ENCODE measurements at regions not wholly inside any gene's neighbourhood (a gene's known extent, or its start where the extent isn't known, plus 50 kb on each side); places are given as distances from the start of the nearest gene placed in this dataset.

DNA sequence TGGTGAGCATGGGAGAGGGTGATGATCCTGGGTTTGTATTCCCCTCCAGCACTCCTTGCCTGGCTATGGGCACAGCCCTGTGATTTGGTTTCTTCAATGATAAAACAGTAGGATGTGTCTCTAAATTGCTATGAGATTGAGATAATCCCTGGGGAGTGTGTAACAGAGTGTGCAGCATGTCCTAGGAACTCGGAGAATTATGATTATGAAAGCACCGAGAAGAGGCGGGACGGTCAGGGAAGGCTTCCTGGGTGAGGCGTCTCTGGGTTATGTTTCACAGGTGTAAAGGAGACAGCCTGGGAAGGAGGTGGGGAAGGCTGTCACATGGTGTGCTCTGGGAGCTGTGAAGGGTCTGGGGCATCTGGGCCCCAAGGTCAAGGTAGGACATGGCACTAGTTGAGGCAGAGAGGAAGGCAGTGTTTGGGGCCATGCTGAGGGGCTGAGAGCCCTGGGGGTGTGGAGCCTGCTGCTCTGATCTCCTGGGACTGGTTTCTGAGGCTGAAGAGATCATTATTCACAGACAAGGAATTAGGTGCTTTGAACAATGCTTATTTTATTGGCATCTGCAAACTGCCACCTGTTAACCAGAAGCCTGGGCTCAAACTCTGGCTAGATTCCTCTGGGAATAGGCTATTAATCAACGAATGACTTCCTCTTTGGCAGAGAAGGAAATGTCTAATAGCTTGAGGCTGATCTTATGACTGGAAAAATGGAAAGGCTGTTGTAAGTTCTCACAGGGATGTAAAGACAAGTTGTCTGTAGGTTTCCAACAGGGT lies 73.8 kb upstream of the IL12B start:
- TF ChIP-seq, protein P1, sequence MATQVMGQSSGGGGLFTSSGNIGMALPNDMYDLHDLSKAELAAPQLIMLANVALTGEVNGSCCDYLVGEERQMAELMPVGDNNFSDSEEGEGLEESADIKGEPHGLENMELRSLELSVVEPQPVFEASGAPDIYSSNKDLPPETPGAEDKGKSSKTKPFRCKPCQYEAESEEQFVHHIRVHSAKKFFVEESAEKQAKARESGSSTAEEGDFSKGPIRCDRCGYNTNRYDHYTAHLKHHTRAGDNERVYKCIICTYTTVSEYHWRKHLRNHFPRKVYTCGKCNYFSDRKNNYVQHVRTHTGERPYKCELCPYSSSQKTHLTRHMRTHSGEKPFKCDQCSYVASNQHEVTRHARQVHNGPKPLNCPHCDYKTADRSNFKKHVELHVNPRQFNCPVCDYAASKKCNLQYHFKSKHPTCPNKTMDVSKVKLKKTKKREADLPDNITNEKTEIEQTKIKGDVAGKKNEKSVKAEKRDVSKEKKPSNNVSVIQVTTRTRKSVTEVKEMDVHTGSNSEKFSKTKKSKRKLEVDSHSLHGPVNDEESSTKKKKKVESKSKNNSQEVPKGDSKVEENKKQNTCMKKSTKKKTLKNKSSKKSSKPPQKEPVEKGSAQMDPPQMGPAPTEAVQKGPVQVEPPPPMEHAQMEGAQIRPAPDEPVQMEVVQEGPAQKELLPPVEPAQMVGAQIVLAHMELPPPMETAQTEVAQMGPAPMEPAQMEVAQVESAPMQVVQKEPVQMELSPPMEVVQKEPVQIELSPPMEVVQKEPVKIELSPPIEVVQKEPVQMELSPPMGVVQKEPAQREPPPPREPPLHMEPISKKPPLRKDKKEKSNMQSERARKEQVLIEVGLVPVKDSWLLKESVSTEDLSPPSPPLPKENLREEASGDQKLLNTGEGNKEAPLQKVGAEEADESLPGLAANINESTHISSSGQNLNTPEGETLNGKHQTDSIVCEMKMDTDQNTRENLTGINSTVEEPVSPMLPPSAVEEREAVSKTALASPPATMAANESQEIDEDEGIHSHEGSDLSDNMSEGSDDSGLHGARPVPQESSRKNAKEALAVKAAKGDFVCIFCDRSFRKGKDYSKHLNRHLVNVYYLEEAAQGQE (IDR thresholded peaks at IDR 0.05; ENCODE audit: insufficient read depth in 1 of 2, low read depth in 2 of 2, low read length in 2 of 2): no peak
- TF ChIP-seq SIN3A (IDR thresholded peaks at IDR 0.05; ENCODE audit: borderline replicate concordance, insufficient read depth, low read length) (no peak), TAF1 (IDR thresholded peaks at IDR 0.05; ENCODE audit: borderline replicate concordance, insufficient read depth, low read length) (no peak), POLR2AphosphoS5 (IDR thresholded peaks at IDR 0.05; ENCODE audit: low read depth, low read length) (no peak), FOXP2 (optimal IDR thresholded peaks at IDR 0.05; ENCODE audit: borderline replicate concordance, extremely low read depth, extremely low read length, insufficient read depth) (no peak)

GRCh38 chr5:159405611-159406031 lies 75.3 kb upstream of the IL12B start:
- TF ChIP-seq FOXP2 (optimal IDR thresholded peaks at IDR 0.05; ENCODE audit: borderline replicate concordance, extremely low read depth, extremely low read length, insufficient read depth): no peak
- TF ChIP-seq, protein P1 (IDR thresholded peaks at IDR 0.05; ENCODE audit: insufficient read depth in 1 of 2, low read depth in 2 of 2, low read length in 2 of 2): no peak
- no peak for TF ChIP-seq POLR2AphosphoS5 (IDR thresholded peaks at IDR 0.05; ENCODE audit: low read depth, low read length)
- no peak for TF ChIP-seq TAF1 (IDR thresholded peaks at IDR 0.05; ENCODE audit: borderline replicate concordance, insufficient read depth, low read length)
- no peak for TF ChIP-seq SIN3A (IDR thresholded peaks at IDR 0.05; ENCODE audit: borderline replicate concordance, insufficient read depth, low read length)

DNA sequence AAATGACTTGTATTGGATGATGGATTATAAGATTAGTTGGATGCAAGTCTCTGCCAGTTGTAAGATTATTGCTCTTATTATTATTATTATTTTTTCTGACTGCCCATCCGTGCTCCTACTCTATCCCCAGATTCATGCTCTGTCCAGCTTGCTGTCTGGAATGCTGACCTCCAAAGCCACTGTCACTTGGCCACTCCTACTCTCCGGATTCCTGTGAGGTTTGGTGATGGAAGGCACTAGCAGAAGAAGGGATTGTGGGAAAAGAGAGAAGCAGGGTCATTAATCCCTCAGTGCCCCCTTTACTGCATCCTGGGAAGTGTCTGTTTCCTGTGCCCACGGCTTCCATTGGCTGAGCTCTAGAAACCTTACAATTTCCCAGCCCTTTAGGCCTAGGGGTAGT lies 76.3 kb upstream of the IL12B start:
- TF ChIP-seq, protein P1 (IDR thresholded peaks at IDR 0.05; ENCODE audit: insufficient read depth in 1 of 2, low read depth in 2 of 2, low read length in 2 of 2): no peak
- TF ChIP-seq TAF1 (IDR thresholded peaks at IDR 0.05; ENCODE audit: borderline replicate concordance, insufficient read depth, low read length) (no peak), POLR2AphosphoS5 (IDR thresholded peaks at IDR 0.05; ENCODE audit: low read depth, low read length) (no peak), SIN3A (IDR thresholded peaks at IDR 0.05; ENCODE audit: borderline replicate concordance, insufficient read depth, low read length) (no peak), FOXP2 (optimal IDR thresholded peaks at IDR 0.05; ENCODE audit: borderline replicate concordance, extremely low read depth, extremely low read length, insufficient read depth) (no peak)

DNA sequence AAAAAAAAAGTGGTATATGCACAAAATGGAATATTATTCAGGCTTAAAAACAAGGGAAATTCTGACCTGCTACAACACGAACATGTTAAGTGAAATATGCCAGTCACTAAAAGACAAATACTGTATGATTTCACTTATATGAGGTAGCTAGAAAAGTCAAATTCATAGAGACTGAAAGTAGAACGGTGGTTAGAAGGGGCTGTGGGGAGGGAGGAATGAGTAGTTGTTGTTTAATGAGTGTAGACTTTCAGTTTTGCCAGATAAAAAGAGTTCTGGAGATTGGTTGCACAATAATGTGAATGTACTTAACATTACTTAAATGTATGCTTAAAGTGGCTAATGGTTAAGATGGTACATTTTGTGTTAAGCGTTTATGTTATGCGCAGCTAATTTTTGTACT lies 79.5 kb upstream of the IL12B start:
- no peak for TF ChIP-seq POLR2AphosphoS5 (IDR thresholded peaks at IDR 0.05; ENCODE audit: low read depth, low read length)
- TF ChIP-seq TAF1 (IDR thresholded peaks at IDR 0.05; ENCODE audit: borderline replicate concordance, insufficient read depth, low read length): no peak
- no peak for TF ChIP-seq FOXP2 (optimal IDR thresholded peaks at IDR 0.05; ENCODE audit: borderline replicate concordance, extremely low read depth, extremely low read length, insufficient read depth)
- no peak for TF ChIP-seq SIN3A (IDR thresholded peaks at IDR 0.05; ENCODE audit: borderline replicate concordance, insufficient read depth, low read length)
- TF ChIP-seq, protein P1 (IDR thresholded peaks at IDR 0.05; ENCODE audit: insufficient read depth in 1 of 2, low read depth in 2 of 2, low read length in 2 of 2): no peak
